Stomach (tissue), 8 donors: ENCODE measurements at regions not wholly inside any gene's neighbourhood (a gene's known extent, or its start where the extent isn't known, plus 50 kb on each side); places are given as distances from the start of the nearest gene placed in this dataset.

Experiments
- DNase-seq, 2 donors: peaks; one replicate each; pipeline versions ENCODE4 v3.0.0 to v3.0.0-alpha.2; 2013 to 2019
- H3K27ac ChIP-seq, 5 donors: fragments of 200-600 bp in 4 of 5; sonication (generic) in 4 of 5; one replicate each; pipeline ENCODE4 v1.5.1; 2013 to 2019; ENCODE audit warnings: mild to moderate bottlenecking in 1 of 5, moderate library complexity in 1 of 5
- H3K27me3 ChIP-seq, 3 donors: fragments of 200-600 bp; sonication (generic); one replicate each; pipeline ENCODE4 v1.5.1; 2017 to 2019; ENCODE audit warnings: mixed run types in 1 of 3
- H3K36me3 ChIP-seq, 4 donors: fragments of 200-600 bp; sonication (generic); 1 replicate in 3 of 4; 2 replicates in 1 of 4; pipeline ENCODE4 v1.5.1; 2016 to 2019
- H3K4me1 ChIP-seq, 4 donors: fragments of 200-600 bp; sonication (generic); one replicate each; pipeline ENCODE4 v1.5.1; 2016 to 2019
- H3K4me3 ChIP-seq, 4 donors: fragments of 200-600 bp; sonication (generic) in 3 of 4; one replicate each; pipeline ENCODE4 v1.5.1; 2016 to 2019; ENCODE audit warnings: mild to moderate bottlenecking in 1 of 4
- H3K9me3 ChIP-seq, 4 donors: fragments of 200-600 bp; sonication (generic); one replicate each; pipeline ENCODE4 v1.5.1; 2016 to 2019
- CTCF ChIP-seq, 7 experiments: fragments of 450-650 bp in 4 of 7; fragments of 200-600 bp in 3 of 7; sonication (generic) in 3 of 7; IDR thresholded peaks; one replicate each; pipeline ENCODE4 v1.5.1; 2016 to 2019; ENCODE audit warnings: antibody characterized with exemption in 7 of 7, control low read depth in 2 of 7, mild to moderate bottlenecking in 1 of 7
- EP300 ChIP-seq: sonication (generic); formaldehyde crosslinking; IDR thresholded peaks from one replicate; pipeline ENCODE4 v1.6.1; 2017; ENCODE audit warnings: antibody characterized with exemption
- POLR2A ChIP-seq, 4 donors: fragments of 450-650 bp; IDR thresholded peaks; one replicate each; pipeline ENCODE4 v1.6.1; 2016; ENCODE audit warnings: antibody characterized with exemption in 4 of 4, control low read depth in 2 of 4, mild to moderate bottlenecking in 1 of 4, moderate library complexity in 1 of 4
- POLR2AphosphoS5 ChIP-seq, 3 donors: sonication (generic); formaldehyde crosslinking; IDR thresholded peaks; one replicate each; pipeline ENCODE4 v1.6.1; 2016; ENCODE audit warnings: antibody characterized with exemption in 3 of 3
- WGBS, 5 donors: extraction: QIAGEN DNeasy Blood & Tissue Kit in 3 of 5; methylation state at CpG; one replicate each; pipeline versions ENCODE4 v1.1.5 to v1.1.7; 2013 to 2018; 5-methylcytosine and 5-hydroxymethylcytosine counted together
- intact Hi-C: fragments of 100-400 bp; cut with DNase I; formaldehyde crosslinking; loops from one replicate; pipeline ENCODE4 v1.15.1; 2023; ENCODE audit warnings: low total_unique reads
- donor health status: healthy with polysubstance abuse.
- donor health status: Bipolar disorder and iron deficiency.
- donor health status: healthy.

GRCh38 chr6:10194816-10195672 is 219.8 kb downstream of the TFAP2A start:
- Histone ChIP-seq H3K36me3 (no peaks in the 10 kb centered on the region), H3K9me3 (no peaks in the 10 kb centered on the region), H3K4me1 (no peaks in the 10 kb centered on the region), H3K27me3 (no peaks in the 10 kb centered on the region), H3K27ac (no peak overlapping the region), H3K4me3 (no peak overlapping the region)
- DNase-seq = no peak
- TF ChIP-seq CTCF (IDR thresholded peaks at IDR 0.05) = no peak
- no peak for TF ChIP-seq POLR2A (IDR thresholded peaks at IDR 0.05)
- no peak for TF ChIP-seq POLR2AphosphoS5 (IDR thresholded peaks at IDR 0.05)
- no peak for TF ChIP-seq EP300
- intact Hi-C loops = no loop called here
- 73 to 85% (median 84%) methylated on average over 5 of the region's 5 CpGs for WGBS, 5 donors

GRCh38 chr6:10193321-10193720 is 221.6 kb downstream of the TFAP2A start:
- no peak for TF ChIP-seq CTCF (IDR thresholded peaks at IDR 0.05)
- TF ChIP-seq POLR2A (IDR thresholded peaks at IDR 0.05) = no peak
- TF ChIP-seq EP300 = no peak
- no peak for TF ChIP-seq POLR2AphosphoS5 (IDR thresholded peaks at IDR 0.05)
- intact Hi-C loops = no loop called here
- H3K27me3 ChIP-seq = no peaks in the 10 kb centered on the region

GRCh38 chr6:10190042-10190441 is 224.8 kb downstream of the TFAP2A start:
- no peak overlapping the region for H3K4me3 ChIP-seq
- no peak for TF ChIP-seq CTCF (IDR thresholded peaks at IDR 0.05)
- TF ChIP-seq POLR2A (IDR thresholded peaks at IDR 0.05) = no peak
- TF ChIP-seq EP300 = no peak
- no peak for TF ChIP-seq POLR2AphosphoS5 (IDR thresholded peaks at IDR 0.05)
- intact Hi-C loops = no loop called here

More at GRCh38 chr6:10193321-10193720, 221.6 kb downstream of the TFAP2A start:
- WGBS, 5 donors = 84 to 86% (median 86%) methylated on average over 4 of the region's 4 CpGs
- no peak for DNase-seq
- H3K36me3 ChIP-seq = no peaks in the 10 kb centered on the region
- H3K4me1 ChIP-seq = no peaks in the 10 kb centered on the region
- H3K27ac ChIP-seq = no peak overlapping the region
- H3K9me3 ChIP-seq = no peaks in the 10 kb centered on the region
- H3K4me3 ChIP-seq = no peak overlapping the region

GRCh38 chr6:10184371-10185227 is 230.3 kb downstream of the TFAP2A start:
- no peaks in the 10 kb centered on the region for H3K27me3 ChIP-seq
- WGBS, 5 donors = 36 to 56% (median 45%) methylated on average over 4 of the region's 4 CpGs
- H3K9me3 ChIP-seq = no peaks in the 10 kb centered on the region
- no peak for DNase-seq
- peaks cover 0 to 3% (median 0%) of the 10 kb centered on the region in 4 donors for H3K4me1 ChIP-seq
- intact Hi-C loops = no loop called here
- no peak overlapping the region for H3K4me3 ChIP-seq
- no peaks in the 10 kb centered on the region for H3K36me3 ChIP-seq
- no peak overlapping the region for H3K27ac ChIP-seq
- TF ChIP-seq CTCF (IDR thresholded peaks at IDR 0.05) = no peak

More at GRCh38 chr6:10190042-10190441, 224.8 kb downstream of the TFAP2A start:
- no peaks in the 10 kb centered on the region for H3K36me3 ChIP-seq
- no peaks in the 10 kb centered on the region for H3K9me3 ChIP-seq
- no peaks in the 10 kb centered on the region for H3K4me1 ChIP-seq
- no peak overlapping the region for H3K27ac ChIP-seq
- WGBS, 5 donors = 29 to 57% (median 50%) methylated on average over 3 of the region's 3 CpGs
- no peaks in the 10 kb centered on the region for H3K27me3 ChIP-seq
- DNase-seq = no peak
